NB4 (cell line): ENCODE measurements at regions not wholly inside any gene's neighbourhood (a gene's known extent, or its start where the extent isn't known, plus 50 kb on each side); places are given as distances from the start of the nearest gene placed in this dataset.

ENCODE experiments used
- MYC ChIP-seq: IDR thresholded peaks from 2 replicates; pipeline ENCODE4 v1.6.1; 2011; ENCODE audit warnings: low read depth, low read length
- POLR2A ChIP-seq: IDR thresholded peaks from 2 replicates; pipeline ENCODE4 v1.6.1; 2011; ENCODE audit warnings: mild to moderate bottlenecking; ENCODE audit not compliant: insufficient read length; ENCODE audit errors: extremely low read depth
- TF ChIP-seq, protein P1 (sequence below): IDR thresholded peaks from one replicate; pipeline ENCODE4 v1.5.1; 2012; ENCODE audit warnings: low read depth, low read length
- TF ChIP-seq, protein P2 (sequence below): IDR thresholded peaks from 2 replicates; pipeline ENCODE4 v1.6.1; 2011; ENCODE audit warnings: low read depth, low read length

DNA sequence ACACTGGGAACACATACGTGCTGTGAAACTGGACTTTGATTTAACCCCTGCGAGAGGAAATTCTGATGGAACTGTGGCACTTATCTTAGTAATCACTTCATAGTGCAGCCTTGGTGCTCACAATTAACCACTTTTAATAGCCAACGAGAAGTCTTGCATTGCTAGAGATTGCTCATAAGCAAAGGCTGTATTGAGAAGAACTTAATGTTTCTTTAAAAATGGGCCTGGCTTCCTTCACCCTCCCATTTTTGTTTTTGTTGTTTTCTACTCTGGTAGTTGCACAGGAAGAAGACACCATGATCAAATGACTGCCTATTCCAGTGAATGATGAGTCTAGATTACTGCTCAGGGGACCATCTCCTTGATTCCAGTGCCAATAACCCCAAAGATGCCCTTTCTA is 52.5 kb upstream of the NKAP start:
- TF ChIP-seq POLR2A (no peak), MYC (no peak)
- TF ChIP-seq, protein P1, sequence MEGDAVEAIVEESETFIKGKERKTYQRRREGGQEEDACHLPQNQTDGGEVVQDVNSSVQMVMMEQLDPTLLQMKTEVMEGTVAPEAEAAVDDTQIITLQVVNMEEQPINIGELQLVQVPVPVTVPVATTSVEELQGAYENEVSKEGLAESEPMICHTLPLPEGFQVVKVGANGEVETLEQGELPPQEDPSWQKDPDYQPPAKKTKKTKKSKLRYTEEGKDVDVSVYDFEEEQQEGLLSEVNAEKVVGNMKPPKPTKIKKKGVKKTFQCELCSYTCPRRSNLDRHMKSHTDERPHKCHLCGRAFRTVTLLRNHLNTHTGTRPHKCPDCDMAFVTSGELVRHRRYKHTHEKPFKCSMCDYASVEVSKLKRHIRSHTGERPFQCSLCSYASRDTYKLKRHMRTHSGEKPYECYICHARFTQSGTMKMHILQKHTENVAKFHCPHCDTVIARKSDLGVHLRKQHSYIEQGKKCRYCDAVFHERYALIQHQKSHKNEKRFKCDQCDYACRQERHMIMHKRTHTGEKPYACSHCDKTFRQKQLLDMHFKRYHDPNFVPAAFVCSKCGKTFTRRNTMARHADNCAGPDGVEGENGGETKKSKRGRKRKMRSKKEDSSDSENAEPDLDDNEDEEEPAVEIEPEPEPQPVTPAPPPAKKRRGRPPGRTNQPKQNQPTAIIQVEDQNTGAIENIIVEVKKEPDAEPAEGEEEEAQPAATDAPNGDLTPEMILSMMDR = no peak
- TF ChIP-seq, protein P2, sequence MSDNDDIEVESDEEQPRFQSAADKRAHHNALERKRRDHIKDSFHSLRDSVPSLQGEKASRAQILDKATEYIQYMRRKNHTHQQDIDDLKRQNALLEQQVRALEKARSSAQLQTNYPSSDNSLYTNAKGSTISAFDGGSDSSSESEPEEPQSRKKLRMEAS = no peak
